ENCODE measurements at regions not wholly inside any gene's neighbourhood (a gene's known extent, or its start where the extent isn't known, plus 50 kb on each side); places are given as distances from the start of the nearest gene placed in this dataset.

DNA sequence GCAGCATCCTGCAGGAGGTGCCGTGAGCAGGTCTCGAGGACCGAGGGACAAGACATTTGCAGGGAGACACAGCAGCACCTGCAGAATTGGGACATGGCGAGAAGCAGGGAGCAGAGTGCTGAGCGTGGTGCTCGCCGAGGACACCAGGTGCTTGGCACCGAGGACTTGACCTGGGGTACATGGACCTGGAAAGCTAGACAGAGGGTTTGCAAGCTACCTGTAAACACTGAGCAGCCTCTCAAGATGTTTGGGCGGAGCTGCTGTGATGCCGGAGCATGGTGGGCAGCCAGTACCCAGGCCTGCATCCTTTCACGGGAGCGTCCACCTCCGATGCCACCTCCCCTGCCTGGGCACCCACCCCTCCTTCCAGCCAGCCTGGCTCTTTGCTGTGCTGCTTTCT is 773.2 kb downstream of the TBC1D22A start:
- TF ChIP-seq EP300 (IDR thresholded peaks at IDR 0.05): no peak
- TF ChIP-seq, protein P1, sequence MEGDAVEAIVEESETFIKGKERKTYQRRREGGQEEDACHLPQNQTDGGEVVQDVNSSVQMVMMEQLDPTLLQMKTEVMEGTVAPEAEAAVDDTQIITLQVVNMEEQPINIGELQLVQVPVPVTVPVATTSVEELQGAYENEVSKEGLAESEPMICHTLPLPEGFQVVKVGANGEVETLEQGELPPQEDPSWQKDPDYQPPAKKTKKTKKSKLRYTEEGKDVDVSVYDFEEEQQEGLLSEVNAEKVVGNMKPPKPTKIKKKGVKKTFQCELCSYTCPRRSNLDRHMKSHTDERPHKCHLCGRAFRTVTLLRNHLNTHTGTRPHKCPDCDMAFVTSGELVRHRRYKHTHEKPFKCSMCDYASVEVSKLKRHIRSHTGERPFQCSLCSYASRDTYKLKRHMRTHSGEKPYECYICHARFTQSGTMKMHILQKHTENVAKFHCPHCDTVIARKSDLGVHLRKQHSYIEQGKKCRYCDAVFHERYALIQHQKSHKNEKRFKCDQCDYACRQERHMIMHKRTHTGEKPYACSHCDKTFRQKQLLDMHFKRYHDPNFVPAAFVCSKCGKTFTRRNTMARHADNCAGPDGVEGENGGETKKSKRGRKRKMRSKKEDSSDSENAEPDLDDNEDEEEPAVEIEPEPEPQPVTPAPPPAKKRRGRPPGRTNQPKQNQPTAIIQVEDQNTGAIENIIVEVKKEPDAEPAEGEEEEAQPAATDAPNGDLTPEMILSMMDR (IDR thresholded peaks at IDR 0.05): no peak
- TF ChIP-seq POLR2A (IDR thresholded peaks at IDR 0.05): no peak
- no peak for DNase-seq
- WGBS, 3 donors: 94 to 95% (median 95%) methylated on average over 13 of the region's 13 CpGs
- peaks cover 5% of the 10 kb centered on the region for H3K4me1 ChIP-seq (ENCODE audit: insufficient read depth)
- no peaks in the 10 kb centered on the region for H3K9me3 ChIP-seq
- no peaks in the 10 kb centered on the region for H3K36me3 ChIP-seq
- H3K27me3 ChIP-seq: no peaks in the 10 kb centered on the region
- H3K27ac ChIP-seq: no peak overlapping the region
- intact Hi-C loops (cut with DNase I): no loop called here
- no peak overlapping the region for H3K4me3 ChIP-seq

DNA sequence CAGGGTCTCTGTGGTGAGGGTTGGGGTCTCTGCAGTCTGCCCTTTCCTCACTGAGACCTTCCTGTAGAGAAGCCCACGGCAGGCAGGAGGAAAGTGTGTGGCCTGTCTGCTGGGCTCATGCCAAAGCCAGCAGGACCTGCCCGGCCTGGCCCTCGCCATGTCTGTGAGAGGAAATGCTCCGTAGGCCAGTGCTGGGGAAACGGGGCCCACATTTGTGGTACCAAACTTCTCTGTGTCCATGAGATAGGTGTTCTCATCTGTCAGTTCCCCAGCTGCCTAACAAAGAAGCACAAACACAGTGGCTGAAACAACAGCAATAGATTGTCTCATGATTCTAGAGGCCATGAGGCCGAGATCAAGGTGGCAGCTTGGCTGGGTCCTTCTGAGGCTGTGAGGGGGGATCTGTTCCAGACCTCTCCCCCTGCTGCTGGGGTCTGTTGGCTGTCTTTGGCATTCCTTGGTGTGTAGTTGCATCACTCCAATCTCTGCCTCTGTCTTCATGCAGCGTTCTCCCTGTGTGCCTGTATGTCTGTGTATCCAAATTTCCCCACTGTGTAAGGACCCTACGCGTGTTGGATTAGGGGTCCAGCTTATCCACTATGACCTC is 772.5 kb downstream of the TBC1D22A start:
- DNase-seq: no peak
- H3K9me3 ChIP-seq: no peaks in the 10 kb centered on the region
- TF ChIP-seq EP300 (IDR thresholded peaks at IDR 0.05) (no peak), POLR2A (IDR thresholded peaks at IDR 0.05) (no peak)
- TF ChIP-seq, protein P1 (IDR thresholded peaks at IDR 0.05): no peak
- intact Hi-C loops (cut with DNase I): no loop called here
- peaks cover 5% of the 10 kb centered on the region for H3K4me1 ChIP-seq (ENCODE audit: insufficient read depth)
- no peaks in the 10 kb centered on the region for H3K27me3 ChIP-seq
- H3K36me3 ChIP-seq: no peaks in the 10 kb centered on the region
- no peak overlapping the region for H3K4me3 ChIP-seq
- WGBS, 3 donors: 55 to 64% (median 56%) methylated on average over 9 of the region's 9 CpGs
- peak overlapping the region in 1 of 2 donors; percentile 3 for H3K27ac ChIP-seq

DNA sequence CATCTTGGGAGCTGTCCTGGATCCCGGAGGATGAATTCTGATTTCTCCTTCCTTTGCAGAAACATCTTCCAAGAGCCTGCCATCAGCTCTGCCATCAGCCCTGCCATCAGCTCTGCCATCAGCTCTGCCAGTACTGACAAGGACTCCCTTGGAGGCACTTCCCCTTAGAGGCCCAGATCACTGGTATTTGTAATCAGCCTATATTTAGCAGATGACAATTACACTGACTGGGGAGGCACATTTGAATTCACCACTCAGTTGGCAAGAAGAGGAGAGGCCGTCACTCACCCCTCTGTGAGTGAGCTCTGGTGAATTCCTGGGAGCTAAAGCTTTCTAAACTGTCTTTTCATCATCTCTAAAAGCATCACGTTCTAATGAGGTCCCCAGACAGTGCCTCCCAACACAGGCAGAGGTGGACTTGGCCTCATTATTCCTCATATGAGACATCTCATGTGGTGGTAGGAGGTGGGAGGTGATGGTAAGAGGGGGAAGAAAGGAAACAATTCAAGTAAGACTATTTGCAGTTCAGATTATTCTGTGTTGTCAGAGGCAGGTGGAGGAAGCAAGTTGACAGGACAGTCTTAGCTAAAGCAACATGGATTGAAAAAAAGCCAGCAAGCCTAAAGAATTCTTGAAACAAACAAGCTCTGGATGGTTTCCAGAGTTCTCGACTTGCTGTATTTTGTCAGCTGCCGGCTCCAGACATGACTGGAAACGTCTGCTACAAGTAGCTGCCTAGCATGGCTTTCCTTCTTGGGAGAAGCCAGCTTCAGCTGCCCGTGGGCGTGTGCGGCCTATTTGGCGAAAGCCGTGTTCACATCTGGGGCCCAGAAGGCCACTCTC is 771.7 kb downstream of the TBC1D22A start:
- TF ChIP-seq, protein P1 (IDR thresholded peaks at IDR 0.05): no peak
- TF ChIP-seq EP300 (IDR thresholded peaks at IDR 0.05) (no peak), POLR2A (IDR thresholded peaks at IDR 0.05) (no peak)
- intact Hi-C loops (cut with DNase I): no loop called here
- H3K36me3 ChIP-seq: no peaks in the 10 kb centered on the region
- H3K4me1 ChIP-seq (ENCODE audit: insufficient read depth): peaks cover 5% of the 10 kb centered on the region
- no peaks in the 10 kb centered on the region for H3K9me3 ChIP-seq
- DNase-seq: peak in 1 of 5 donors; percentile 25
- no peaks in the 10 kb centered on the region for H3K27me3 ChIP-seq
- 17 to 33% (median 24%) methylated on average over 11 of the region's 11 CpGs for WGBS, 3 donors
- H3K27ac ChIP-seq: peak overlapping the region in 1 of 2 donors; percentile 3
- H3K4me3 ChIP-seq: no peak overlapping the region

DNA sequence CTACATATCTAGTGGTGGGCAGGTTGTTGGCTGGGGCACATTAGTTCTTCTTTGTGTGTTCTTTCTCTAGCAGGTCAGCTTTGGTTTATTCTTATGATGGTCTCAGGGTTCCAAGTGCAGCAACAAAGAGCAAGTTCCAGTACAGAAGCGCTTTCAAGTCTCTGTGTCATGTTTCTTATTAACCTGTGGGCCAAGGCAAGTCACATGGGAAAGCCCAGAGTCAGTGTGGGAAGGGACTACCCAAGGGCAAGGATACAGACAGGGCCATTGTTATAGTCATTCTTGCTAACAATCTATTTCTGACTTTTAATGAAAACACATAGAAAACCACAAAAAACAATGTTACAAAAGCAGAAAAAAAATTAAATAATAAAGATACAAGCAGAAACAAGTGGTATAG is 754.6 kb downstream of the TBC1D22A start:
- no peak for TF ChIP-seq POLR2A (IDR thresholded peaks at IDR 0.05)
- TF ChIP-seq EP300 (IDR thresholded peaks at IDR 0.05): no peak
- TF ChIP-seq, protein P1 (IDR thresholded peaks at IDR 0.05): no peak
- Histone ChIP-seq H3K36me3 (no peaks in the 10 kb centered on the region), H3K9me3 (no peaks in the 10 kb centered on the region), H3K4me3 (no peak overlapping the region), H3K4me1 (ENCODE audit: insufficient read depth) (no peaks in the 10 kb centered on the region), H3K27ac (no peak overlapping the region), H3K27me3 (no peaks in the 10 kb centered on the region)
- no peak for DNase-seq
- WGBS, 3 donors: 78 to 93% (median 91%) methylated on average over 1 of the region's 1 CpG
- intact Hi-C loops (cut with DNase I): no loop called here
